Stomach (tissue), 8 donors: ENCODE measurements at regions not wholly inside any gene's neighbourhood (a gene's known extent, or its start where the extent isn't known, plus 50 kb on each side); places are given as distances from the start of the nearest gene placed in this dataset.

ENCODE experiments used
- DNase-seq, 2 donors: peaks; one replicate each; pipeline versions ENCODE4 v3.0.0 to v3.0.0-alpha.2; 2013 to 2019
- H3K27ac ChIP-seq, 5 donors: fragments of 200-600 bp in 4 of 5; sonication (generic) in 4 of 5; one replicate each; pipeline ENCODE4 v1.5.1; 2013 to 2019; ENCODE audit warnings: mild to moderate bottlenecking in 1 of 5, moderate library complexity in 1 of 5
- H3K27me3 ChIP-seq, 3 donors: fragments of 200-600 bp; sonication (generic); one replicate each; pipeline ENCODE4 v1.5.1; 2017 to 2019; ENCODE audit warnings: mixed run types in 1 of 3
- H3K36me3 ChIP-seq, 4 donors: fragments of 200-600 bp; sonication (generic); 1 replicate in 3 of 4; 2 replicates in 1 of 4; pipeline ENCODE4 v1.5.1; 2016 to 2019
- H3K4me1 ChIP-seq, 4 donors: fragments of 200-600 bp; sonication (generic); one replicate each; pipeline ENCODE4 v1.5.1; 2016 to 2019
- H3K4me3 ChIP-seq, 4 donors: fragments of 200-600 bp; sonication (generic) in 3 of 4; one replicate each; pipeline ENCODE4 v1.5.1; 2016 to 2019; ENCODE audit warnings: mild to moderate bottlenecking in 1 of 4
- H3K9me3 ChIP-seq, 4 donors: fragments of 200-600 bp; sonication (generic); one replicate each; pipeline ENCODE4 v1.5.1; 2016 to 2019
- EP300 ChIP-seq: sonication (generic); formaldehyde crosslinking; IDR thresholded peaks from one replicate; pipeline ENCODE4 v1.6.1; 2017; ENCODE audit warnings: antibody characterized with exemption
- POLR2A ChIP-seq, 4 donors: fragments of 450-650 bp; IDR thresholded peaks; one replicate each; pipeline ENCODE4 v1.6.1; 2016; ENCODE audit warnings: antibody characterized with exemption in 4 of 4, control low read depth in 2 of 4, mild to moderate bottlenecking in 1 of 4, moderate library complexity in 1 of 4
- POLR2AphosphoS5 ChIP-seq, 3 donors: sonication (generic); formaldehyde crosslinking; IDR thresholded peaks; one replicate each; pipeline ENCODE4 v1.6.1; 2016; ENCODE audit warnings: antibody characterized with exemption in 3 of 3
- WGBS, 5 donors: extraction: QIAGEN DNeasy Blood & Tissue Kit in 3 of 5; methylation state at CpG; one replicate each; pipeline versions ENCODE4 v1.1.5 to v1.1.7; 2013 to 2018; 5-methylcytosine and 5-hydroxymethylcytosine counted together
- intact Hi-C: fragments of 100-400 bp; cut with DNase I; formaldehyde crosslinking; loops from one replicate; pipeline ENCODE4 v1.15.1; 2023; ENCODE audit warnings: low total_unique reads
- TF ChIP-seq, protein P1 (sequence below), 7 experiments: fragments of 450-650 bp in 4 of 7; fragments of 200-600 bp in 3 of 7; sonication (generic) in 3 of 7; IDR thresholded peaks; one replicate each; pipeline ENCODE4 v1.5.1; 2016 to 2019; ENCODE audit warnings: antibody characterized with exemption in 7 of 7, control low read depth in 2 of 7, mild to moderate bottlenecking in 1 of 7
- donor health status: healthy with polysubstance abuse.
- donor health status: Bipolar disorder and iron deficiency.
- donor health status: healthy.

DNA sequence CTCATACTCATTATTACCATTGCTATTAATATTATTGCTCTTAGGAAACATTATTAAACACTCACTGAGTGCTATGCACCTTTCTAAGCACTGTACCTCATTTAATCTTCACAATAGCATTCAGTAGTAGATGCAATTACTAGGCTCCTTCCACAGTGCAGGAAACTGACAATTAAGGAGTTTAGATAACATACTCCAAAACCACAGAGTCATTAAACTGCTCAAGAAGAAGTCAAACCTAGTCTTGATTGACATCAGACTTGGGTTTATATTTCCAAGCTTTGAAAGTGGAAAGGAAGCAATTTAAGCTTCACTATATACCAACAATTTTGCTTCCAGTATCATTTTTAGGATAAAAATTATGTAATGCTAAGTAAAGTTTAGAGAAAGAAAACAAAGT lies 490.1 kb upstream of the ARRDC4 start:
- intact Hi-C loops = no loop called here
- Histone ChIP-seq H3K27ac (no peak overlapping the region), H3K9me3 (peaks cover 0 to 14% (median 5%) of the 10 kb centered on the region in 4 donors), H3K4me1 (no peaks in the 10 kb centered on the region), H3K36me3 (no peaks in the 10 kb centered on the region), H3K4me3 (no peak overlapping the region), H3K27me3 (no peaks in the 10 kb centered on the region)
- TF ChIP-seq POLR2A (IDR thresholded peaks at IDR 0.05) (no peak), EP300 (no peak), POLR2AphosphoS5 (IDR thresholded peaks at IDR 0.05) (no peak)
- TF ChIP-seq, protein P1, sequence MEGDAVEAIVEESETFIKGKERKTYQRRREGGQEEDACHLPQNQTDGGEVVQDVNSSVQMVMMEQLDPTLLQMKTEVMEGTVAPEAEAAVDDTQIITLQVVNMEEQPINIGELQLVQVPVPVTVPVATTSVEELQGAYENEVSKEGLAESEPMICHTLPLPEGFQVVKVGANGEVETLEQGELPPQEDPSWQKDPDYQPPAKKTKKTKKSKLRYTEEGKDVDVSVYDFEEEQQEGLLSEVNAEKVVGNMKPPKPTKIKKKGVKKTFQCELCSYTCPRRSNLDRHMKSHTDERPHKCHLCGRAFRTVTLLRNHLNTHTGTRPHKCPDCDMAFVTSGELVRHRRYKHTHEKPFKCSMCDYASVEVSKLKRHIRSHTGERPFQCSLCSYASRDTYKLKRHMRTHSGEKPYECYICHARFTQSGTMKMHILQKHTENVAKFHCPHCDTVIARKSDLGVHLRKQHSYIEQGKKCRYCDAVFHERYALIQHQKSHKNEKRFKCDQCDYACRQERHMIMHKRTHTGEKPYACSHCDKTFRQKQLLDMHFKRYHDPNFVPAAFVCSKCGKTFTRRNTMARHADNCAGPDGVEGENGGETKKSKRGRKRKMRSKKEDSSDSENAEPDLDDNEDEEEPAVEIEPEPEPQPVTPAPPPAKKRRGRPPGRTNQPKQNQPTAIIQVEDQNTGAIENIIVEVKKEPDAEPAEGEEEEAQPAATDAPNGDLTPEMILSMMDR (IDR thresholded peaks at IDR 0.05) = no peak
- no peak for DNase-seq

DNA sequence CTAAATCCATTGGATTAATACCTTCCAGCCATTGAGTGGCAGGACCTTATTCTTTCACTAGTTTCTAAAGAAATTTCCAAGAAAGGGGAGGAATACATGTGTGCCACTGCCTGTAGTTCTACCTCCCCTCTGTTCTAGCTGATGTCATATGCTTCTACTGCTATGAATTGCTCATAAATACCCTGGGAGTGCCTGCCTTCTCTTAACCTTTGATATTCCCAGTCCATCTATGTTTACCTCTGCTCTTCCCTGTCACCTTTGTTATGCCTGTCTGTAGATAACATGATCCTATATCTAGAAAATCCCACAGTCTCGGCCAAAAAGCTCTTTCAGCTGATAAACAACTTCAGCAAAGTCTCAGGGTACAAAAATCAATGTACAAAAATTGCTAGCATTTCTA lies 486.9 kb upstream of the ARRDC4 start:
- Histone ChIP-seq H3K9me3 (peaks cover 0 to 13% (median 5%) of the 10 kb centered on the region in 4 donors), H3K27me3 (no peaks in the 10 kb centered on the region), H3K4me3 (no peak overlapping the region), H3K36me3 (no peaks in the 10 kb centered on the region), H3K27ac (no peak overlapping the region), H3K4me1 (no peaks in the 10 kb centered on the region)
- WGBS, 5 donors = 23 to 43% (median 35%) methylated on average over 1 of the region's 1 CpG
- TF ChIP-seq, protein P1 (IDR thresholded peaks at IDR 0.05) = no peak
- no peak for TF ChIP-seq EP300
- TF ChIP-seq POLR2AphosphoS5 (IDR thresholded peaks at IDR 0.05) = no peak
- TF ChIP-seq POLR2A (IDR thresholded peaks at IDR 0.05) = no peak
- intact Hi-C loops = no loop called here
- no peak for DNase-seq

- H3K36me3 ChIP-seq = no peaks in the 10 kb centered on the region
- peaks cover 0 to 17% (median 6%) of the 10 kb centered on the region in 4 donors for H3K9me3 ChIP-seq
- H3K4me3 ChIP-seq = no peak overlapping the region
- TF ChIP-seq POLR2A (IDR thresholded peaks at IDR 0.05) = no peak
- no peak for TF ChIP-seq EP300
- TF ChIP-seq, protein P1 (IDR thresholded peaks at IDR 0.05) = no peak
- no peak for TF ChIP-seq POLR2AphosphoS5 (IDR thresholded peaks at IDR 0.05)
- H3K27me3 ChIP-seq = no peaks in the 10 kb centered on the region
- WGBS, 5 donors = 86 to 96% (median 94%) methylated on average over 3 of the region's 3 CpGs
- H3K4me1 ChIP-seq = no peaks in the 10 kb centered on the region
- no peak overlapping the region for H3K27ac ChIP-seq
- DNase-seq = no peak
- intact Hi-C loops = no loop called here
Measured at GRCh38 chr15:97479957-97480356, 480.5 kb upstream of the ARRDC4 start.

GRCh38 chr15:97482521-97482920 lies 478.0 kb upstream of the ARRDC4 start:
- TF ChIP-seq, protein P1 (IDR thresholded peaks at IDR 0.05) = no peak
- no peak for TF ChIP-seq EP300
- TF ChIP-seq POLR2AphosphoS5 (IDR thresholded peaks at IDR 0.05) = no peak
- no peak for TF ChIP-seq POLR2A (IDR thresholded peaks at IDR 0.05)

More at GRCh38 chr15:97482521-97482920, 478.0 kb upstream of the ARRDC4 start:
- H3K9me3 ChIP-seq = peaks cover 0 to 17% (median 6%) of the 10 kb centered on the region in 4 donors
- no peak overlapping the region for H3K27ac ChIP-seq
- no peak overlapping the region for H3K4me3 ChIP-seq
- H3K4me1 ChIP-seq = no peaks in the 10 kb centered on the region
- 46 to 62% (median 55%) methylated on average over 3 of the region's 3 CpGs for WGBS, 5 donors
- H3K36me3 ChIP-seq = no peaks in the 10 kb centered on the region
- intact Hi-C loops = no loop called here
- no peaks in the 10 kb centered on the region for H3K27me3 ChIP-seq
- no peak for DNase-seq
